GM12865 (cell line): ENCODE measurements at regions not wholly inside any gene's neighbourhood (a gene's known extent, or its start where the extent isn't known, plus 50 kb on each side); places are given as distances from the start of the nearest gene placed in this dataset.
"Not testable (repeated sequence)": the region's sequence is repeated elsewhere in the genome, so short reads cannot be mapped to it uniquely, and the experiment has no call there.

Source experiments
- DNase-seq: peaks from one replicate; pipeline ENCODE4 v3.0.0; 2010; ENCODE audit warnings: low read depth
- H3K4me3 ChIP-seq: 2 replicates; pipeline ENCODE4 v1.5.1; 2011; ENCODE audit warnings: mild to moderate bottlenecking, low read depth, low read length, control low read depth
- TF ChIP-seq, protein P1 (sequence below): IDR thresholded peaks from 2 replicates; pipeline ENCODE4 v1.5.1; 2011; ENCODE audit warnings: low read length, control low read depth, low read depth, inconsistent platforms; ENCODE audit not compliant: insufficient read depth; ENCODE audit errors: missing control alignments

DNA sequence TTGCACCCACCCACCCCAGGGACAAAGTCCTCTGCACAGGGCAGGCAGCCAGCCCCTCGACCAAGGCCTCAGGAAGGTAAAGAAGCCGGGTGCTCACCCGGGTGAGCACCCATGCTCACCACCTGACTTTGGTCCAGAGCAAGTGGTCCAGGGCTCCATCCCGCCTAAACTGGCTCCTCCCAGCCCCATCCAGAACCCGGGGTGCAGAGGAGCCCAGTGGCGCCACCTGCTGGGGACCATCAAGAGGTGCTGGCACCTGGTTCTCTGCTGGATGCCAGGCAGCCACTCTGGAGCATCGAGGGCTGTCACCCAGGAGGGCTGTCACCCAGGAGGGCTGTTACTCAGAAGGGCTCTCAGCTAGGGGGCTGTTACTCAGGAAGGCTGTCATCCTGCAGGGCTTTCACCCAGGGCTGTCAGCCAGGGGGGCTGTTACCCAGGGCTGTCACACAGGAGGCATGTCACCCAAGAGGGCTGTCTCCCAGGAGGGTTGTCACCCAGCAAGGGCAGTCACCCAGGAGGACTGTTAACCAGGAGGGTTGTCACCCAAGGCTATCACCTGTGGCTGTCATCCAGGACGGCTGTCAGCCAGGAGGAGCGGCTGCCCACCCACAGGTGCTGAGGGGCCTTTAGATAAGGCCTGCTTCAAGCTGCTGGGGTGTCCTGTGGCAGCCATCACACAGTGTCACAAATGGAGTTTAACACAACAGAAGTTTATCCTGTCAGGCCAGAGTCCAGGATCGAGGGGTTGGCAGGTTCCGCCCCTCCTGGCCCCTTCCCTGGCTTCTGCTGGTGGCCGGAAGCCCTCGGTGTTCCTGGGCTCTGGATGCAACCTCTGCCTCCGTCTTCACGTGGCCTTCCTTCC, 98.5 kb downstream of the TNFRSF13B start:
- peak; percentile 51 for DNase-seq
- H3K4me3 ChIP-seq = no peak overlapping the region
- TF ChIP-seq, protein P1, sequence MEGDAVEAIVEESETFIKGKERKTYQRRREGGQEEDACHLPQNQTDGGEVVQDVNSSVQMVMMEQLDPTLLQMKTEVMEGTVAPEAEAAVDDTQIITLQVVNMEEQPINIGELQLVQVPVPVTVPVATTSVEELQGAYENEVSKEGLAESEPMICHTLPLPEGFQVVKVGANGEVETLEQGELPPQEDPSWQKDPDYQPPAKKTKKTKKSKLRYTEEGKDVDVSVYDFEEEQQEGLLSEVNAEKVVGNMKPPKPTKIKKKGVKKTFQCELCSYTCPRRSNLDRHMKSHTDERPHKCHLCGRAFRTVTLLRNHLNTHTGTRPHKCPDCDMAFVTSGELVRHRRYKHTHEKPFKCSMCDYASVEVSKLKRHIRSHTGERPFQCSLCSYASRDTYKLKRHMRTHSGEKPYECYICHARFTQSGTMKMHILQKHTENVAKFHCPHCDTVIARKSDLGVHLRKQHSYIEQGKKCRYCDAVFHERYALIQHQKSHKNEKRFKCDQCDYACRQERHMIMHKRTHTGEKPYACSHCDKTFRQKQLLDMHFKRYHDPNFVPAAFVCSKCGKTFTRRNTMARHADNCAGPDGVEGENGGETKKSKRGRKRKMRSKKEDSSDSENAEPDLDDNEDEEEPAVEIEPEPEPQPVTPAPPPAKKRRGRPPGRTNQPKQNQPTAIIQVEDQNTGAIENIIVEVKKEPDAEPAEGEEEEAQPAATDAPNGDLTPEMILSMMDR = peak; percentile 70

DNA sequence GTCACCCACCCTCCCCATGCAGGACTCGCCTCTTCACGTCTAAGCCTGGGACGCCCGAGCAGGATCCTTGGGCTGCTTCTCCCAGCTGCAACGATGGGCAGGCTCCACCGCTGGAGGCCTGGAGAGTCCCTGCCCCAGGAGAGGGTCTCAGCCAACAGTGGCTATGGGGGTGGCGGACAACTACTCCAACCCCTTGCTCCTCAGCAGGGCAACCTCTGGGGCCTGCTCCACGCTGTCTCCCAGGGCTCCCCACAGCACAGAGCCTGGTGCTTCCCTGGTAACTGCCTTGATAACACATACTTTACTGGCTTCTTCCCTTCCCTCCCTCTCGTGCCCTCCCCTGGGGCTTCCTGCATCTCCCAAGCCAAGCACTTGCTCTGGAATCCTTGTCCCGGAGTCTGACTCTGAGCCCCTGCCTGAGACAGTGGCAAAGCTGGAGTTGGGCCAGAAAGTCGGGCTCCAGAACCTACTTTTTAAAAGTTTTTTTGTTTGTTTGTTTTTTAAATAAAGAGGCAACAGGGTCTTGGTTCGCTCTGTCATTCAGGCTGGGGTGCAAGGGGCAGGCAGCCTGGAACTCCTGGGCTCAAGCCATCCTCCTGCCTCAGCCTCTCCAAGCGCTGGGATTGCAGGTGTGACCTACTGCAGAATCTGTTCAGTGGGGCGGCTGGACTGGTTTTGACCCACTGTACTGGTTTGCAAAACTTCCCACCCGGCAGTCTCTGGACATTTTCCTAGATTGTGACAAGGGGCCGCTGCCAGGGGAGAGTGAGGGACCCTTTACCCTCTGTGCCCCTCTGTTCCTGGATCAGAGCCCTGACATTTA, 99.4 kb downstream of the TNFRSF13B start:
- TF ChIP-seq, protein P1 = no peak
- DNase-seq = no peak
- no peak overlapping the region for H3K4me3 ChIP-seq

DNA sequence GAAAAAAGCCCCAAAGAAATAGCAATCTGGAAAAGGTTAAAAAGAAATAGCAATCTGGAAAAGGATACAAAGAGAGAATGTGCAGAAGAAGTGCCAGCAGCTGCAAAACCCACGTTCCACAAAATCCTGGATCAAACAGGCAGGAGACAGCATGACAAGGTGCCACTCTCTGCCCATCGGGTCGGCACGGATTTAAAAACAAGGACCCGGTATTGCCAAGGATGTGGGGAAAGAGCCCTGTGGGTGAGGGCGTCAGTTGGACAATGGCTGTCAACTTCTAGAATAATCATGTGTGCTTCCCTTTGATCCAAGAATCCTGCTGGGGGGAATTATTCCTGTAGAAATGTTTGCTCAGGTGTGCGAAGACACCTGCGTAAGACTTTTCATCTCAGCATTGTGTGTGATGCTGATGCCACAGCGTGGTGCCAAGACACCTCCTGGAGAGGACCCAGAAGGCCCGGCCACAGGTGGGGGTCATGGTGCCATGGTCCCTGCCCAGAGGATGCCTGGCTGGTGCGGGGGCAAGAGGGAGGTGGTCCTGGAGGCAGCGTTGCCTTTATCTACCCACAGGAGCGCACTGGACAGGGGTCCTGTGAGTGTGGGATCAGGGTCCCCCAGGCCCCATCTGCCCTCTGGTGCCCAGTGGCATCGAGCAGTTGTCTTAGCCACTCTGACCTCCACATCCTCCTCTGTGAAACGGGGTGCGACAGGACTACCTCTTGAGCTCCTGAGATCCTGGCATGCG, 100.3 kb downstream of the TNFRSF13B start:
- not testable (repeated sequence) for H3K4me3 ChIP-seq, DNase-seq

DNA sequence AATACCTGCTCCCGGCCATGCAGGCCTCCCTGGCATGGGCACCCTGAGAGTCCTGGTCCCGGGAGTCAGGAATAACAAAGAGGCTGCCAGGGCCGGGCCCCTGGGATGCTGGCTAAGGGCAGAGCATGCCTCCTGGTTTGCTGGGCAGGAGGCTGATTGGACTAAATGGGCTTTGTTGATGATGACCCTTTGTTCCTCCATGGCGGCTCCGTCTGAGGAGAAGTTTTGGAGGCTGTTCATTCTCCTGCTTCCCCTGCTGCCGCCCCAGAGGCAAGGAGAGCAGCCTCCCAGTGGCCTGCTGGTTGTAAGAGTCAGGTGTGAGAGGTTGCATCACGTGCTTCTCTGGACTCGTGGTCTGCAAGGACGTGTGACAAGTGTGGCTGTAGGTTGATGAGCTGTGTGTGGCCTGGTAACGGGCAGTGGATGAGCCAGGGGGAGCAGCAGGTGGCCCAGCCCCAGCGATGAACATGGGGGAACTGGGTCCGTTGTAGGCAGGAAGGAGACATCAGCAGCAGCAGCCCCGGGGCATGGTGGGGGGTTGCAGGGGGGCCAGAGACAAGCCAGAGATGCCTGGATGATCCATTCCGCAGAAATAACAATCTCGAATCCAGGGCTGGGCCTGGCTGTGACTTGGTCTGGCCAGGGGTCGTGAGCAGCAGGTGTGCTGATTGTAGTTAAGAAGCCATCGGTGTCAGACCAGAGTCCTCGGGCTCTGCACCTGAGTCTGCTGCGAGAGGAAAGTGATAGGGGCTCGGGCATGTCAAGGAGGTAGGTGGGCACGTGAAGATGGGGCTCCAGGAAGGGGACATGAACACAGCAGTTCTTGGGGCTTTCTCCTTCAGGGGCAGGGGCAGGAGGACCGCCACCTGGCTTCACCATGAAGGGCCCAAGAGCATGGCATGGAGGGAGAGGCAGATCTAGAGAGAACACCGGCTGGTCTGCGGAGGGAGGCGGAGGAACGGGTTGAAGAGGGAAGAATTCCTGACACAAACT, 101.4 kb downstream of the TNFRSF13B start:
- no peak for DNase-seq
- TF ChIP-seq, protein P1 = no peak
- H3K4me3 ChIP-seq = no peak overlapping the region

DNA sequence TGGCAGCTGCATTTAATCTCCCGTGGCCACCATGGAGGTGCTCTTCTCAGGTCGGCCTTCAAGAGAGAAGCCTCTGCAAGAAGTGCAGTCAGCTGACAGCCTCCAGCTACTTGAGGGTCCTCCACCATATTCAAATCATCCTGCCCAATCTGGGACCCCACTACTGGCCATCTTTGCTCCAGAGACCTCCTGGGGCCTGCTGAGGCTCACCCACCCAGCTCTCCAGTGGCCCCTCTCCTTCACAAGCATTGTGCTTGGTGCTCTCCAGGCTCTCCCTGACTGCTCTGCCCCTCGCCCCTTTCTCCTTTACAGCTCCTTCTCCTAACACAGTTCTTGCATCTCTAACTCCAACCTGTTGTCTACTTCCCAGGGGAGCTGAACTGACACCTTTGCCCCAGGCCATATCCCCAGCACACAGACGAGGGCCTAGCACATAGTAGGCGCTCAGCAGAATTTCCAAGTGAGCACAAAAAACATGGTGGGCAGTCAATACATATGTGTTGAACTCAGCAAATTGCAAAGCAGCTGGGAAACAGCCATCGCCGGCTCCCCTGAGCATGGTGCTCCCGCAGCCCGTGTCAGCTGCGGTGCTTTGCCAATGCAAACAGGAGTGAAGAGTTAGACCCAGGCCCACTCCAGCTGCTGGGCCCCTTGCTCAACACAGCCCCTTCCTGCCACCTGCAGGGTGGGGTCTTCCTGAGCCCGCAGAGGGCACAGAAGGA, 102.2 kb downstream of the TNFRSF13B start:
- DNase-seq, H3K4me3 ChIP-seq: not testable (repeated sequence)

DNA sequence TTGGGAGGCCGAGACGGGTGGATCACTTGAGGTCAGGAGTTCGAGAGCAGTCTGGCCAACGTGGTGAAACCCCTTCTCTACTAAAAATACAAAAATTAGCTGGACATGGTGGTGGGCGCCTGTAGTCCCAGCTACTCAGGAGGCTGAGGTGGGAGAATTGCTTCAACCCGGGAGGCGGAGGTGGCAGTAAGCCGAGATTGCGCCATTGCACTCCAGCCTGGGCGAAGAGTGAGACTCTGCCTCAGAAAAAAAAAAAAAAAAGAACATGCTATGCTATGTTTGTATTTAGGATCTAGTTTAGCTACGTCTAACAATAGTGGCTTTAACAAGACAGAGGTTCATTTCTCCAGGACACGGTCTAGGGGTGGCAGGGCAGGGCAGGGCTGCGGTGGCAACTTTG, 103.3 kb downstream of the TNFRSF13B start:
- not testable (repeated sequence) for DNase-seq, H3K4me3 ChIP-seq

DNA sequence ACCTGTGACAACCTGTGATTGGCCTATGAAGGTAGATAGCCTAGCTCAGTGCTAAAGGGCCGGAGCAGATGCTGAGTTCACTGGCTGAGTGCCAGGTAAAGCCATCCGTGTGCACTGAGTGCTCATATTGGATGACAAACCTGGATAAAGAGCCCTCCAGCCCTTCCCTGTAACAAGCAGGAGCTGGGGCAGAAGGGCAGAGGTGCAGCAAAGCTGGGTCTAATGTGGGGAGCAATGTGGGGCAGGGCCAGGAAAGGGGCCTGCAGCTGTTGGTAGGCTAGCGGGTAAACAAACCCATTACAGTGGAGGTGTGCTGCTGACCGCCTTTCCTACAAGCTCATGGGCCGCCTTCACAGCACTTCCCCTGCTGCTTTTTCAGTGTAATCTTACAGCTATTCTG, 104.4 kb downstream of the TNFRSF13B start:
- not testable (repeated sequence) for DNase-seq, H3K4me3 ChIP-seq

DNA sequence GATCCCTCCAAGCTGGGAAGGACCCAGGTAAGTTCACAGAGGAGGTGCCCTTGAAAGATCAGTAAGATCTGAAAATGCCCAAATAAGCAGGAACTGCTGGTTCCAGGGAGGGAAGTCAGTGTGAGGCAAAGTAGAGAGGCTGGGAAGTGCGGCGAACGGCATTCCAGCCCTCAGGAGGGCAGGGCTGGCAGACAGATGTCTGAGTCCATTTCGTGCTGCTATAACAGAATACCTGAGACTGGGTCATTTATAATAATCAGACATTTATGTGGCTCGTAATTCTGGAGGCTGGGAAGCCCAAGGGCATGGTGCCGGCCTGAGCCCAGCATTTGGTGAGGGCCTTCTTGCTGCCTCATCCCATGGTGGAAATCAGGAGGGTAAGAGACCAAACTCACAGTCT, 105.1 kb downstream of the TNFRSF13B start:
- not testable (repeated sequence) for H3K4me3 ChIP-seq, DNase-seq
